ENCODE measurements at regions not wholly inside any gene's neighbourhood (a gene's known extent, or its start where the extent isn't known, plus 50 kb on each side); places are given as distances from the start of the nearest gene placed in this dataset.
"Not testable (repeated sequence)": the region's sequence is repeated elsewhere in the genome, so short reads cannot be mapped to it uniquely, and the experiment has no call there.

GRCh38 chr3:127071597-127072001, 88.7 kb downstream of the PLXNA1 start:
- DNase-seq (ENCODE audit: low read depth): no peak

GRCh38 chr3:127072221-127072771, 89.4 kb downstream of the PLXNA1 start:
- DNase-seq (ENCODE audit: low read depth): no peak

- no peak for DNase-seq (ENCODE audit: low read depth)
Measured at GRCh38 chr3:127072971-127073783, 90.3 kb downstream of the PLXNA1 start.

GRCh38 chr3:127073941-127074820, 91.3 kb downstream of the PLXNA1 start:
- no peak for DNase-seq (ENCODE audit: low read depth)

DNA sequence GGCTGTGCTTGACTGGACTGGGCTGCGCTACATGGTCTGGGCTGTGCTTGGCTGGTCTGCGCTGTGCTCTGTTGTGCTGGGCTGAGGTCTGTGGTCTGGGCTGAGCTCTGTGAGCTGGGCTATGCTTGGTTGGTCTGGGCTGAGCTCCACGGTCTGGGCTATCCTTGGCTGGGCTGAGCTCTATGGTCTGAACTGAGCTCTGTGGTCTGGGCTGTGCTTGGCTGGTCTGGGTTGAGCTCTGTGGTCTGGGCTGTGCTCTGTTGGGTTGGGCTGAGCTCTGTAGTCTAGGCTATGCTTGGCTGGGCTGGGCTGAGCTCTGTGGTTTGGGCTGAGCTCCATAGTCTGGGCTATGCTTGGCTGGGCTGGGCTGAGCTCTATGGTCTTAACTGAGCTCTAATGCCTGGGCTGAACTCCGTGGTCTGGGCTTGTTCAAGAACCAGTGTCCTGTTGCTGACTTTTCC, 92.0 kb downstream of the PLXNA1 start:
- peak; percentile 86 for DNase-seq (ENCODE audit: low read depth)

GRCh38 chr3:127076166-127076992, 93.5 kb downstream of the PLXNA1 start:
- DNase-seq (ENCODE audit: low read depth): not testable (repeated sequence)

DNA sequence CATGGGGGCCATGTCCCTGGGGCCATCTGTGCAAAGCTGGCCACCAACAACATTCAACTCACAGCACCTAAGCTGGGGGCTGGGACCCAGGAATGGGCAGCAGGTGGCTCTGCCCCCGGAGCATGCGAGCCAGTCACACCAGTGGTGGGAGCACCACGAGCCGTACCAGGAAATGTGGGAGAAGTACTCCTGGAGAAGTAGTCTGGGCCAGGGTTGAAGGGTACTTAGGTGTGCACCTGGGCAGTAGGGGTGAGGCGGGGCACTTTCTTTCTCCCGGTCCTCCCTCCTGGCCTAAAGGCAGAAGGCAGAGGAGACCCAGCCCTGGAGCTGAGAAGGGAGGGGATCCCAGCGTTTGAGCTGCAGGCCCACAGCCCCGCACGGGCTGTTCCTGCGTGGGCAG, 94.2 kb downstream of the PLXNA1 start:
- no peak for DNase-seq (ENCODE audit: low read depth)

DNA sequence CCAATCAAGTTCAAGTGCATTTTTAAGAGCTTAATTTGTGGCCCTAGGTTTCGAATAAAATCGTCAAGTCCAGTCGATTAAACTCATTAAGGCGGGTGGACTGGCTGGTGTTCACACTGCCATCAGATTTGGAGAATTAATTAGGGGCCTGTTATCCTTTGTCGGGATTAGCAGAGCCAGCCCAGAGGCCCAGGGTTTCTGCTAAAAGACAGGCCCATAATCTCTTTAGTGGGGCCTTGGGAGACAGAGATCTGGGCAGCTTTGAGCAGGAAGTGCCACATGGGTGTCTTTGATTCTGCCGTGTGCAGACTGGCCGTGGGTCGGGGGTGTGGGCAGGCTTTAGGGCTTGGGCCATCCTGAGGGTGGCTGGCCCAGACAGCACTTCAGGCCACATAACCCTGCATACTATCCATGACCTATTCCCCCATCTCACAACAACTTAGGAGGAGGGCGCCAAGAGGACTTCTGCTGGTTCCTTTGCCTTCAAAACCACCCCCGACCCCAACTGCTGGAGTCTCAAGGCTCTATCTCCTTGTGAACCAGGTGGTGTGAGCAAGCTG, 94.7 kb downstream of the PLXNA1 start:
- DNase-seq (ENCODE audit: low read depth): no peak

GRCh38 chr3:127078626-127079025, 95.7 kb downstream of the PLXNA1 start:
- DNase-seq (ENCODE audit: low read depth): no peak

DNA sequence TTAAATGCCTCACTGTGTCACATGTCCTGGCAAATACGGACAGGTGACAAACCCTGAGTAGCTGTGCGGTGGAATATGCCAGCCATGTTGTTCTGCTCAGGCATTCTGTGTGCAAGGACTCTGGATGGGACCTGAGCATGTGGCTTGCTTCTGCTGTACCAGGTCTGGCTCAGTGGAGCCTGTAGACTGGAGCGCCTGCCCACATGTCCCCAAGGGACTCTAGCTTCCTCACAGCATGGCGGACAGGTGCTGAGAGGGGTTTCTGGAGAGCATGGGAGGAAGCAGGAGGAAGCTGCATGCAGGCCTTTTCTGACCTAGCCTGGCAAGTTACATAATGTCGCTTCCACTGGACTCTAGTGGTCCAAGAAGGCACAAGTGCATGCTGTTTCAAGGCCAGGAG, 96.3 kb downstream of the PLXNA1 start:
- DNase-seq (ENCODE audit: low read depth): no peak

DNA sequence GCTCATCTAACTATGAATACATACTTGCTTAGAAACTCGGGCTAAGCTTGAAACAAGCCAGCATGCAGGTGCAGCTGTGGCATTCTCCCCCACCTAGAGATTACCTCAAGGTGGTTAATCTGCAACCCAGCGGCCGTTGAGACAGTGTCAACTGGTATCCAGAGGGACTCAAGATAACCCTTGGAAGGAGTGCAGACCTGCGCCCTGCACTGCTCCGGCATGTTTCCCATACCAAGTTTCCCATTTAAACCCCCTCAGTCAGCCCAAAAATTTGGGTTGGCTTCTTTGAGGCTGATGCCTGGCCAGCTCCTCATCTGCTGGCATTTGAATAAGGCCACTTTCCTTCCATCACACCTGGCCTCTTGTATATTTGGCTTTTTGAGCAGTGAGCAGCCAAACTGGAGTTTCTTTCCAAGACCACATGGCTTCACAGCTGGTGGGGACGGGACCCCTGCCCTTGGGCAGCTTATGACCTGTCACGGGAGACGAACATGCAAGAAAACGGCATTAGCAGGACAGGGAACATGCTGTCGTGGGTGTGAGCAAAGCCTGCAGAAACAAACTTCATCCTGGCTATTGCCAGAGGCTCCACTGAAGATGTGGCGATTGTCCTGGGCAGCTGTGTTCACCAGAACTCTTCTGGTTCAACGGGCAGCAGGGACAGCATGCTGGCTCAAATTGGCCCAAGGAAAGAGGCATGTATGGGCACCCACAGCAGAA, 98.2 kb downstream of the PLXNA1 start:
- DNase-seq (ENCODE audit: low read depth): no peak

GRCh38 chr3:127082066-127082465, 99.2 kb downstream of the PLXNA1 start:
- DNase-seq (ENCODE audit: low read depth): no peak

GRCh38 chr3:127083778-127084397, 101.0 kb downstream of the PLXNA1 start:
- no peak for DNase-seq (ENCODE audit: low read depth)

GRCh38 chr3:127084401-127084990, 101.6 kb downstream of the PLXNA1 start:
- DNase-seq (ENCODE audit: low read depth): no peak

GRCh38 chr3:127085576-127085975, 102.7 kb downstream of the PLXNA1 start:
- DNase-seq (ENCODE audit: low read depth): no peak

- not testable (repeated sequence) for DNase-seq (ENCODE audit: low read depth)
Measured at GRCh38 chr3:127086591-127086990, 103.7 kb downstream of the PLXNA1 start.

DNA sequence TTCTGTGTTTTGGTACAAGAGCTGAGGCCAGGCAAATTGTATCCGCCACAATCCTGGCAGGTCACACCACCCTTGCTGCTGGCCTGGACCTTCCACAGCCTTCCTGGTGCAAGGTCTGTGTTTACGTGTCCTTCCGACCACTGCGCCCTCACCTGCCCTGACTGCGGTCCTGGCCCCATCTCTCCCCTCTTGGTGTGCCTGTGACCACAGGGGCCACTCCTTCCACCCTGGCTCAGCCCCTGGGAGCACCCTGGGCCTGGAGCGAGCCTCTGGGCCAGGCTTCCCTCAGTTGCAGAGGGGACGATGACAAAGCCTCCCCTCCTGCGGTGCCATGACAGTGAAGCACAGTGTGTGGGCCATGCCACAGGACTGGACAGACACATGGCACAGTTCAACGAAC, 104.5 kb downstream of the PLXNA1 start:
- DNase-seq (ENCODE audit: low read depth): no peak

GRCh38 chr3:127088511-127089351, 104.2 kb upstream of the PRR23E start:
- no peak for DNase-seq (ENCODE audit: low read depth)

All from GM04503 (cell line).